GM23338 (cell line): ENCODE measurements at regions not wholly inside any gene's neighbourhood (a gene's known extent, or its start where the extent isn't known, plus 50 kb on each side); places are given as distances from the start of the nearest gene placed in this dataset.

Source experiments
- ATAC-seq: fragments of 200-7000 bp; cut with Tn5 transposase; 3 replicates; pipeline ENCODE4 v1.9.1; 2020
- DNase-seq: peaks from one replicate; pipeline ENCODE4 v3.0.0-alpha.2; 2015; ENCODE audit warnings: low spot score
- H2AFZ ChIP-seq: fragments of 200-600 bp; sonication (generic); 2 replicates; pipeline ENCODE4 v1.8.0; 2016; ENCODE audit warnings: antibody characterized with exemption, mild to moderate bottlenecking, moderate library complexity
- H3F3A ChIP-seq: fragments of 200-600 bp; sonication (generic); replicated peaks from 2 replicates; pipeline ENCODE4 v1.8.0; 2017; ENCODE audit warnings: antibody characterized with exemption, mixed run types, low read depth
- H3K27ac ChIP-seq: fragments of 200-600 bp; sonication (generic); 2 replicates; pipeline ENCODE4 v1.6.1; 2016; ENCODE audit warnings: low read depth
- H3K27me3 ChIP-seq: fragments of 200-600 bp; sonication (generic); 2 replicates; pipeline ENCODE4 v1.8.0; 2016; ENCODE audit warnings: mild to moderate bottlenecking, mixed run types, moderate library complexity; ENCODE audit not compliant: insufficient read depth
- H3K36me3 ChIP-seq: fragments of 200-600 bp; sonication (generic); 2 replicates; pipeline ENCODE4 v1.8.0; 2016; ENCODE audit warnings: mild to moderate bottlenecking; ENCODE audit not compliant: insufficient read depth
- H3K4me1 ChIP-seq: fragments of 200-600 bp; sonication (generic); 2 replicates; pipeline ENCODE4 v1.8.0; 2016; ENCODE audit warnings: mild to moderate bottlenecking, moderate library complexity; ENCODE audit not compliant: insufficient read depth
- H3K4me2 ChIP-seq: fragments of 200-600 bp; sonication (generic); 2 replicates; pipeline ENCODE4 v1.7.1; 2017; ENCODE audit warnings: mixed run types
- H3K4me3 ChIP-seq: fragments of 200-600 bp; sonication (generic); 2 replicates; pipeline ENCODE4 v1.6.1; 2016; ENCODE audit warnings: mixed run types
- H3K79me2 ChIP-seq: fragments of 200-600 bp; sonication (generic); replicated peaks from 2 replicates; pipeline ENCODE4 v1.8.0; 2017; ENCODE audit warnings: mild to moderate bottlenecking; ENCODE audit not compliant: insufficient read depth
- H3K9me2 ChIP-seq: fragments of 200-600 bp; sonication (generic); 2 replicates; pipeline ENCODE4 v1.8.0; 2017; ENCODE audit not compliant: insufficient read depth
- H4K20me1 ChIP-seq: fragments of 200-600 bp; sonication (generic); replicated peaks from 2 replicates; pipeline ENCODE4 v1.8.0; 2017; ENCODE audit warnings: mild to moderate bottlenecking; ENCODE audit not compliant: insufficient read depth
- H3K27ac Mint-ChIP-seq: 2 replicates; pipeline ENCODE4 v1.8.0; 2020; ENCODE audit warnings: inconsistent platforms, mild to moderate bottlenecking, moderate library complexity, mixed read lengths
- H3K27me3 Mint-ChIP-seq: 3 replicates; pipeline ENCODE4 v1.8.0; 2022; ENCODE audit warnings: low read depth, mild to moderate bottlenecking, moderate library complexity, mixed read lengths, inconsistent platforms; ENCODE audit not compliant: insufficient read depth, poor library complexity
- H3K36me3 Mint-ChIP-seq: 3 replicates; pipeline ENCODE4 v1.8.0; 2021; ENCODE audit warnings: low read depth, mild to moderate bottlenecking, inconsistent platforms, moderate library complexity, mixed read lengths
- H3K4me1 Mint-ChIP-seq: 3 replicates; pipeline ENCODE4 v1.8.0; 2020; ENCODE audit warnings: mild to moderate bottlenecking, inconsistent platforms, mixed read lengths
- H3K4me3 Mint-ChIP-seq: 3 replicates; pipeline ENCODE4 v1.8.0; 2021; ENCODE audit warnings: moderate library complexity, mild to moderate bottlenecking, inconsistent platforms, mixed read lengths
- H3K9me3 Mint-ChIP-seq: 3 replicates; pipeline ENCODE4 v1.8.0; 2020; ENCODE audit warnings: moderate library complexity, mild to moderate bottlenecking, inconsistent platforms, mixed read lengths
- ETS1 ChIP-seq: IDR thresholded peaks from 2 replicates; pipeline ENCODE4 v1.6.1; 2016; ENCODE audit warnings: antibody characterized with exemption
- EZH2 ChIP-seq: fragments of 200-600 bp; sonication (generic); IDR thresholded peaks from one replicate; pipeline ENCODE4 v1.8.0; 2017; ENCODE audit warnings: antibody characterized with exemption, mild to moderate bottlenecking, low read depth; ENCODE audit not compliant: unreplicated experiment
- EZH2phosphoT487 ChIP-seq: fragments of 200-600 bp; sonication (generic); IDR thresholded peaks from one replicate; pipeline ENCODE4 v1.8.1; 2018; ENCODE audit warnings: antibody characterized with exemption; ENCODE audit not compliant: unreplicated experiment
- JUNB ChIP-seq: IDR thresholded peaks from one replicate; pipeline ENCODE4 v1.6.1; 2016; ENCODE audit warnings: antibody characterized with exemption; ENCODE audit not compliant: unreplicated experiment
- NANOG ChIP-seq: IDR thresholded peaks from 2 replicates; pipeline ENCODE4 v1.6.1; 2016; ENCODE audit warnings: antibody characterized with exemption, borderline replicate concordance
- POLR2AphosphoS5 ChIP-seq: IDR thresholded peaks from 2 replicates; pipeline ENCODE4 v1.6.1; 2016; ENCODE audit warnings: antibody characterized with exemption, low read depth
- STAT1 ChIP-seq: IDR thresholded peaks from one replicate; pipeline ENCODE4 v1.6.1; 2016; ENCODE audit warnings: antibody characterized with exemption; ENCODE audit not compliant: unreplicated experiment
- ZNF114 ChIP-seq: fragments of 250-450 bp; sonication (Bioruptor Pico); IDR thresholded peaks from 2 replicates; pipeline ENCODE4 v1.5.0; 2020; ENCODE audit warnings: mild to moderate bottlenecking, moderate library complexity
- ZNF331 ChIP-seq: fragments of 250-450 bp; sonication (Bioruptor Pico); IDR thresholded peaks from 2 replicates; pipeline ENCODE4 v1.5.0; 2020; ENCODE audit warnings: low read depth, mild to moderate bottlenecking, moderate library complexity
- ZNF462 ChIP-seq: fragments of 250-450 bp; sonication (Bioruptor Pico); IDR thresholded peaks from 2 replicates; pipeline ENCODE4 v1.5.0; 2020; ENCODE audit warnings: mild to moderate bottlenecking, moderate library complexity
- TF ChIP-seq, protein P1 (sequence below): IDR thresholded peaks from one replicate; pipeline ENCODE4 v1.6.1; 2018; ENCODE audit warnings: antibody characterized with exemption; ENCODE audit not compliant: unreplicated experiment
- TF ChIP-seq, protein P2 (sequence below), 2 experiments: fragments of 200-600 bp in 1 of 2; sonication (generic) in 1 of 2; conservative IDR thresholded peaks; 2 replicates each; pipeline versions ENCODE4 v1.5.1 to v1.6.1; 2016 to 2017; ENCODE audit warnings: antibody characterized with exemption in 2 of 2, low read depth in 2 of 2, mild to moderate bottlenecking in 2 of 2, moderate library complexity in 1 of 2

DNA sequence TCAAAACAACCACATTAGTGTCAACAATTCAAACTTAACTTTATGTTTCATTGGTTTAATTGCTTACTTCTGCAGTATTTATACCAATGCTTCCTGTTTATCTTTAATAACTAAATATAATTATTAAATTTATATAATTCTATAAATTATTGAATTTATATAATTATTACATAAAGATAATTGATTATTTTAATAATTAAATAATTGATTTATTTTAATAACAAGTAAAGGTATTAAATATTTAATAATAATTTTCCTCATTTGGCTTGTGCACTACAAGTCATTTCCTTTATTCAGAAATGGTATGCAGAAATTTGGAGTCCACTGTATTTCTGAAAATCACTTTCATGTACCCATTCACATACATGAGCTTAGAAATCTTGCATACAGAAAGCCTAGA lies 156.2 kb upstream of the NSMCE3 start (continued):
- TF ChIP-seq ETS1 (no peak), STAT1 (no peak)

DNA sequence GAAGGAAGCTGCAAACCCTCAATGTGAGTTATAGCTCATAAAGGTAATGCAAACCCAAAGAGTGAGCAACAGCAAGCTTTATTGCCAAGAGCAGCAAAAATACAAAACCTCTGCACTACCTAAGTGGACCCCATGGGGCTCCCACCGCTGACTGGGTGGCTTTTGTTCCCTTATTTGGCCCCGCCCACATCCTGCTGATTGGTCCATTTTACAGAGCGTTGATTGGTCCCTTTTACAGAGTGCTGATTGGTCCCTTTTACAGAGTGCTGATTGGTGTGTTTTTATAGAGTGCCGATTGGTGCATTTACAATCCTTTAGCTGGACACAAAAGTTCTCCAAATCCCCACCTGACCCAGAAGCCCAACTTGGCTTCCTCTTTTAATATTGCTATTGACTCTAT lies 154.5 kb upstream of the NSMCE3 start:
- no peaks in the 10 kb centered on the region; the same call in 1 of the 2 replicates for H3K9me2 ChIP-seq
- no peak overlapping the region for H3K27ac ChIP-seq
- no peak overlapping the region for H2AFZ ChIP-seq
- Mint-ChIP-seq H3K4me3 (no peak overlapping the region), H3K4me1 (peaks cover 17% of the 10 kb centered on the region), H3K27ac (no peak overlapping the region), H3K27me3 (peaks cover 2% of the 10 kb centered on the region), H3K36me3 (peaks cover 5% of the 10 kb centered on the region; the same call in 2 of the 3 replicates), H3K9me3 (peaks cover 7% of the 10 kb centered on the region; the same call in 2 of the 3 replicates)
- peak; percentile 24 for DNase-seq
- H3K4me3 ChIP-seq, result no peak overlapping the region
- ATAC-seq, result no peak
- TF ChIP-seq JUNB (no peak), ZNF114 (no peak), EZH2 (no peak), ZNF462 (CRISPR knock-in tag) (no peak), STAT1 (no peak), ZNF331 (CRISPR knock-in tag) (no peak), EZH2phosphoT487 (no peak), POLR2AphosphoS5 (no peak), NANOG (no peak)
- TF ChIP-seq, protein P1, sequence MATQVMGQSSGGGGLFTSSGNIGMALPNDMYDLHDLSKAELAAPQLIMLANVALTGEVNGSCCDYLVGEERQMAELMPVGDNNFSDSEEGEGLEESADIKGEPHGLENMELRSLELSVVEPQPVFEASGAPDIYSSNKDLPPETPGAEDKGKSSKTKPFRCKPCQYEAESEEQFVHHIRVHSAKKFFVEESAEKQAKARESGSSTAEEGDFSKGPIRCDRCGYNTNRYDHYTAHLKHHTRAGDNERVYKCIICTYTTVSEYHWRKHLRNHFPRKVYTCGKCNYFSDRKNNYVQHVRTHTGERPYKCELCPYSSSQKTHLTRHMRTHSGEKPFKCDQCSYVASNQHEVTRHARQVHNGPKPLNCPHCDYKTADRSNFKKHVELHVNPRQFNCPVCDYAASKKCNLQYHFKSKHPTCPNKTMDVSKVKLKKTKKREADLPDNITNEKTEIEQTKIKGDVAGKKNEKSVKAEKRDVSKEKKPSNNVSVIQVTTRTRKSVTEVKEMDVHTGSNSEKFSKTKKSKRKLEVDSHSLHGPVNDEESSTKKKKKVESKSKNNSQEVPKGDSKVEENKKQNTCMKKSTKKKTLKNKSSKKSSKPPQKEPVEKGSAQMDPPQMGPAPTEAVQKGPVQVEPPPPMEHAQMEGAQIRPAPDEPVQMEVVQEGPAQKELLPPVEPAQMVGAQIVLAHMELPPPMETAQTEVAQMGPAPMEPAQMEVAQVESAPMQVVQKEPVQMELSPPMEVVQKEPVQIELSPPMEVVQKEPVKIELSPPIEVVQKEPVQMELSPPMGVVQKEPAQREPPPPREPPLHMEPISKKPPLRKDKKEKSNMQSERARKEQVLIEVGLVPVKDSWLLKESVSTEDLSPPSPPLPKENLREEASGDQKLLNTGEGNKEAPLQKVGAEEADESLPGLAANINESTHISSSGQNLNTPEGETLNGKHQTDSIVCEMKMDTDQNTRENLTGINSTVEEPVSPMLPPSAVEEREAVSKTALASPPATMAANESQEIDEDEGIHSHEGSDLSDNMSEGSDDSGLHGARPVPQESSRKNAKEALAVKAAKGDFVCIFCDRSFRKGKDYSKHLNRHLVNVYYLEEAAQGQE, result no peak
- TF ChIP-seq, protein P2, sequence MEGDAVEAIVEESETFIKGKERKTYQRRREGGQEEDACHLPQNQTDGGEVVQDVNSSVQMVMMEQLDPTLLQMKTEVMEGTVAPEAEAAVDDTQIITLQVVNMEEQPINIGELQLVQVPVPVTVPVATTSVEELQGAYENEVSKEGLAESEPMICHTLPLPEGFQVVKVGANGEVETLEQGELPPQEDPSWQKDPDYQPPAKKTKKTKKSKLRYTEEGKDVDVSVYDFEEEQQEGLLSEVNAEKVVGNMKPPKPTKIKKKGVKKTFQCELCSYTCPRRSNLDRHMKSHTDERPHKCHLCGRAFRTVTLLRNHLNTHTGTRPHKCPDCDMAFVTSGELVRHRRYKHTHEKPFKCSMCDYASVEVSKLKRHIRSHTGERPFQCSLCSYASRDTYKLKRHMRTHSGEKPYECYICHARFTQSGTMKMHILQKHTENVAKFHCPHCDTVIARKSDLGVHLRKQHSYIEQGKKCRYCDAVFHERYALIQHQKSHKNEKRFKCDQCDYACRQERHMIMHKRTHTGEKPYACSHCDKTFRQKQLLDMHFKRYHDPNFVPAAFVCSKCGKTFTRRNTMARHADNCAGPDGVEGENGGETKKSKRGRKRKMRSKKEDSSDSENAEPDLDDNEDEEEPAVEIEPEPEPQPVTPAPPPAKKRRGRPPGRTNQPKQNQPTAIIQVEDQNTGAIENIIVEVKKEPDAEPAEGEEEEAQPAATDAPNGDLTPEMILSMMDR (conservative IDR thresholded peaks at IDR 0.05; ENCODE audit: low read depth in 2 of 2), result no peak
- H3K79me2 ChIP-seq, result no peaks in the 10 kb centered on the region
- H3K27me3 ChIP-seq, result no peaks in the 10 kb centered on the region
- no peaks in the 10 kb centered on the region for H4K20me1 ChIP-seq
- H3K4me2 ChIP-seq, result no peak overlapping the region
- H3K4me1 ChIP-seq, result peaks cover 4% of the 10 kb centered on the region; the same call in 1 of the 2 replicates
- H3K36me3 ChIP-seq, result no peaks in the 10 kb centered on the region
- H3F3A ChIP-seq, result no peaks in the 10 kb centered on the region
